GM12878 (cell line): ENCODE measurements at regions not wholly inside any gene's neighbourhood (a gene's known extent, or its start where the extent isn't known, plus 50 kb on each side); places are given as distances from the start of the nearest gene placed in this dataset.

Experiments used
- ATAC-seq: fragments of 200-7000 bp; cut with Tn5 transposase; 3 replicates; pipeline ENCODE4 v1.9.1; 2020; ENCODE audit warnings: mild to moderate bottlenecking, moderate library complexity
- BruUV-seq: library from RNA; stranded (reverse); fragments of 400-500 nt; replicated peaks from 2 replicates; lab custom pipeline; 2021; lab: Mats Ljungman, UMichigan
- CTCF ChIA-PET: fragments of 300-600 bp; sonication (Branson Sonifier 250); formaldehyde crosslinking; extraction: SDS; loops from one replicate; lab custom pipeline; 2021; ENCODE audit warnings: inconsistent platforms; lab: Yijun Ruan, JAX
- POLR2A ChIA-PET: fragments of 350-600 bp; formaldehyde crosslinking; extraction: SDS; loops from one replicate; lab custom pipeline; 2021; ENCODE audit warnings: inconsistent platforms; lab: Charles Lee
- RAD21 ChIA-PET: fragments of 300-600 bp; sonication (Branson Sonifier 250); formaldehyde crosslinking; loops from one replicate; lab custom pipeline; 2023; ENCODE audit warnings: antibody characterized with exemption; ENCODE audit not compliant: unreplicated experiment; lab: Charles Lee
- SMC1A ChIA-PET: fragments of 300-600 bp; sonication (Branson Sonifier 250); formaldehyde crosslinking; loops from one replicate; lab custom pipeline; 2023; ENCODE audit not compliant: unreplicated experiment, uncharacterized antibody; lab: Charles Lee
- DNase-seq: peaks from one replicate; pipeline ENCODE4 v3.0.0-alpha.2; 2011; ENCODE audit warnings: low read depth, low spot score
- FAIRE-seq: peaks from 3 replicates; lab custom pipeline; 2011; peaks lifted over from hg19 to GRCh38; lab: Jason Lieb, UNC
- H2AFZ ChIP-seq: 2 replicates; pipeline ENCODE4 v1.6.0; 2011; ENCODE audit warnings: low read depth, low read length, control low read depth; ENCODE audit not compliant: control insufficient read depth
- H3K27ac ChIP-seq: 2 replicates; pipeline ENCODE4 v1.5.1; 2011; ENCODE audit warnings: control low read depth; ENCODE audit not compliant: control insufficient read depth, insufficient read depth
- H3K27me3 ChIP-seq, 2 experiments: replicated peaks in 1 of 2; 2 replicates each; pipeline versions ENCODE4 v1.6.0 to v1.6.1; 2011; ENCODE audit warnings: low read length in 1 of 2; ENCODE audit not compliant: control insufficient read depth in 2 of 2, insufficient read depth in 2 of 2
- H3K36me3 ChIP-seq, 2 experiments: 2 replicates each; pipeline ENCODE4 v1.5.1; 2011; ENCODE audit warnings: low read length in 1 of 2; ENCODE audit not compliant: control insufficient read depth in 2 of 2, insufficient read depth in 2 of 2
- H3K4me1 ChIP-seq: 2 replicates; pipeline ENCODE4 v1.6.1; 2011; ENCODE audit warnings: mild to moderate bottlenecking, low read length, moderate library complexity, mixed read lengths; ENCODE audit not compliant: control insufficient read depth, insufficient read depth
- H3K4me2 ChIP-seq: 2 replicates; pipeline ENCODE4 v1.6.0; 2011; ENCODE audit warnings: control low read depth; ENCODE audit not compliant: control insufficient read depth, insufficient read depth
- H3K4me3 ChIP-seq: fragments of 200-600 bp; sonication (generic); 2 replicates; pipeline ENCODE4 v1.5.1; 2016
- H3K79me2 ChIP-seq: 2 replicates; pipeline ENCODE4 v1.6.0; 2011; ENCODE audit warnings: low read length; ENCODE audit not compliant: control insufficient read depth, insufficient read depth
- H3K9ac ChIP-seq: 2 replicates; pipeline ENCODE4 v1.8.0; 2011; ENCODE audit warnings: low read length, control low read depth, mixed read lengths; ENCODE audit not compliant: control insufficient read depth, insufficient read depth
- H3K9me3 ChIP-seq: replicated peaks from 3 replicates; pipeline ENCODE4 v1.5.1; 2011; ENCODE audit warnings: mild to moderate bottlenecking, low read length; ENCODE audit not compliant: control insufficient read depth, insufficient read depth
- H4K20me1 ChIP-seq: 2 replicates; pipeline ENCODE4 v1.6.0; 2011; ENCODE audit not compliant: control insufficient read depth, insufficient read depth
- BRCA1 ChIP-seq: IDR thresholded peaks from 2 replicates; pipeline ENCODE4 v1.6.1; 2011; ENCODE audit warnings: low read depth, low read length, improper control_type of control experiment
- GATAD2B ChIP-seq: fragments of 450-650 bp; conservative IDR thresholded peaks from 2 replicates; pipeline ENCODE4 v1.6.1; 2017; ENCODE audit warnings: low read depth, mild to moderate bottlenecking, moderate library complexity
- HDAC2 ChIP-seq: fragments of 200-600 bp; sonication (generic); IDR thresholded peaks from 2 replicates; pipeline ENCODE4 v1.6.1; 2017
- MAX ChIP-seq: IDR thresholded peaks from 2 replicates; pipeline ENCODE4 v1.6.1; 2012; ENCODE audit warnings: low read depth, low read length, improper control_type of control experiment
- NR2C2 ChIP-seq: IDR thresholded peaks from 2 replicates; pipeline ENCODE4 v1.6.1; 2011; ENCODE audit warnings: borderline replicate concordance, low read depth; ENCODE audit not compliant: control insufficient read depth, insufficient read length
- REST ChIP-seq: IDR thresholded peaks from 2 replicates; pipeline ENCODE4 v1.6.1; 2012; ENCODE audit warnings: mild to moderate bottlenecking, low read depth, low read length
- TCF3 ChIP-seq: IDR thresholded peaks from 2 replicates; pipeline ENCODE4 v1.6.1; 2012; ENCODE audit warnings: low read depth, mild to moderate bottlenecking, low read length, borderline replicate concordance; ENCODE audit not compliant: insufficient read depth
- ZNF687 ChIP-seq: fragments of 450-650 bp; IDR thresholded peaks from 2 replicates; pipeline ENCODE4 v1.6.1; 2017; ENCODE audit warnings: mild to moderate bottlenecking, moderate library complexity
- WGBS: methylation state at CpG from one replicate; pipeline ENCODE4 v1.1.6; 2016; ENCODE audit warnings: low lambda C conversion rate; ENCODE audit not compliant: insufficient replicate concordance, insufficient coverage; ENCODE audit errors: missing lambda C conversion rate; 5-methylcytosine and 5-hydroxymethylcytosine counted together
- in situ Hi-C: fragments of 300-500 bp; cut with MboI; formaldehyde crosslinking; loops from 9 replicates; pipeline ENCODE4 v1.14.3; 2018; ENCODE audit warnings: mixed read lengths
- intact Hi-C: fragments of 100-400 bp; cut with micrococcal nuclease; formaldehyde crosslinking; loops from one replicate; pipeline ENCODE4 v1.14.2; 2022; ENCODE audit not compliant: unreplicated experiment

GRCh38 chr17:62871291-62871690 lies 63.2 kb upstream of the MARCHF10 start (continued):
- no peak for TF ChIP-seq ZNF687
- no peak for TF ChIP-seq BRCA1

GRCh38 chr17:62870552-62870971 lies 62.4 kb upstream of the MARCHF10 start:
- 26% methylated on average over 8 of the region's 8 CpGs for WGBS
- DNase-seq, result no peak
- no TSS peak for BruUV-seq
- Histone ChIP-seq H3K4me1 (no peaks in the 10 kb centered on the region), H3K4me2 (no peak overlapping the region), H3K27me3 (peaks cover 0 to 3% of the 10 kb centered on the region in 2 experiments; a peak in 1 of 4 replicates), H3K9ac (no peak overlapping the region), H3K36me3 (no peaks in the 10 kb centered on the region), H3K27ac (no peak overlapping the region), H4K20me1 (no peaks in the 10 kb centered on the region), H3K4me3 (no peak overlapping the region), H3K79me2 (no peaks in the 10 kb centered on the region), H3K9me3 (no peaks in the 10 kb centered on the region), H2AFZ (no peak overlapping the region)
- in situ Hi-C loops, result no loop called here
- no peak for ATAC-seq
- ChIA-PET CTCF (no interaction called here), RAD21 (no interaction called here), SMC1A (no interaction called here), POLR2A (no interaction called here)
- FAIRE-seq, result no peak
- intact Hi-C loops, result no loop called here
- no peak for TF ChIP-seq REST
- TF ChIP-seq MAX, result no peak
- no peak for TF ChIP-seq GATAD2B
- TF ChIP-seq NR2C2, result no peak
- no peak for TF ChIP-seq TCF3
- no peak for TF ChIP-seq HDAC2
